Esophagus squamous epithelium (tissue), 5 donors: ENCODE measurements at regions not wholly inside any gene's neighbourhood (a gene's known extent, or its start where the extent isn't known, plus 50 kb on each side); places are given as distances from the start of the nearest gene placed in this dataset.

ENCODE experiments used
- DNase-seq: peaks from one replicate; lab custom pipeline; 2025; lab: John Stamatoyannopoulos, UW
- H3K27ac ChIP-seq, 4 donors: fragments of 200-600 bp; sonication (generic); one replicate each; pipeline ENCODE4 v1.5.1; 2016 to 2019; ENCODE audit warnings: mild to moderate bottlenecking in 1 of 4
- H3K27me3 ChIP-seq, 4 donors: fragments of 200-600 bp; sonication (generic); 1 replicate in 3 of 4; 2 replicates in 1 of 4; pipeline versions ENCODE4 v1.5.1 to v1.6.0; 2017 to 2021; ENCODE audit warnings: antibody characterized with exemption in 1 of 4
- H3K36me3 ChIP-seq, 3 donors: fragments of 200-600 bp; sonication (generic); one replicate each; pipeline ENCODE4 v1.5.1; 2016 to 2019
- H3K4me1 ChIP-seq, 3 donors: fragments of 200-600 bp; sonication (generic); one replicate each; pipeline ENCODE4 v1.5.1; 2017 to 2019
- H3K4me3 ChIP-seq, 4 donors: fragments of 200-600 bp; sonication (generic); 1 replicate in 3 of 4; 2 replicates in 1 of 4; pipeline ENCODE4 v1.5.1; 2016 to 2019; ENCODE audit warnings: mild to moderate bottlenecking in 2 of 4, moderate library complexity in 1 of 4
- H3K9me3 ChIP-seq, 3 donors: fragments of 200-600 bp; sonication (generic); one replicate each; pipeline ENCODE4 v1.5.1; 2016 to 2019
- POLR2A ChIP-seq, 4 donors: fragments of 450-650 bp; IDR thresholded peaks; one replicate each; pipeline ENCODE4 v1.6.1; 2017; ENCODE audit warnings: antibody characterized with exemption in 4 of 4, mild to moderate bottlenecking in 4 of 4, moderate library complexity in 3 of 4
- WGBS, 2 donors: methylation state at CpG; one replicate each; pipeline ENCODE4 v1.1.5; 2018; 5-methylcytosine and 5-hydroxymethylcytosine counted together
- intact Hi-C: fragments of 100-400 bp; cut with DNase I; formaldehyde crosslinking; loops from one replicate; pipeline ENCODE4 v1.15.0; 2022
- TF ChIP-seq, protein P1 (sequence below), 6 experiments: fragments of 450-650 bp in 4 of 6; fragments of 200-600 bp in 2 of 6; sonication (generic) in 2 of 6; IDR thresholded peaks; one replicate each; pipeline ENCODE4 v1.5.1; 2016 to 2019; ENCODE audit warnings: antibody characterized with exemption in 6 of 6, mild to moderate bottlenecking in 4 of 6, moderate library complexity in 4 of 6
- donor health status: DM: yes; HTN: yes; CAD: no.

DNA sequence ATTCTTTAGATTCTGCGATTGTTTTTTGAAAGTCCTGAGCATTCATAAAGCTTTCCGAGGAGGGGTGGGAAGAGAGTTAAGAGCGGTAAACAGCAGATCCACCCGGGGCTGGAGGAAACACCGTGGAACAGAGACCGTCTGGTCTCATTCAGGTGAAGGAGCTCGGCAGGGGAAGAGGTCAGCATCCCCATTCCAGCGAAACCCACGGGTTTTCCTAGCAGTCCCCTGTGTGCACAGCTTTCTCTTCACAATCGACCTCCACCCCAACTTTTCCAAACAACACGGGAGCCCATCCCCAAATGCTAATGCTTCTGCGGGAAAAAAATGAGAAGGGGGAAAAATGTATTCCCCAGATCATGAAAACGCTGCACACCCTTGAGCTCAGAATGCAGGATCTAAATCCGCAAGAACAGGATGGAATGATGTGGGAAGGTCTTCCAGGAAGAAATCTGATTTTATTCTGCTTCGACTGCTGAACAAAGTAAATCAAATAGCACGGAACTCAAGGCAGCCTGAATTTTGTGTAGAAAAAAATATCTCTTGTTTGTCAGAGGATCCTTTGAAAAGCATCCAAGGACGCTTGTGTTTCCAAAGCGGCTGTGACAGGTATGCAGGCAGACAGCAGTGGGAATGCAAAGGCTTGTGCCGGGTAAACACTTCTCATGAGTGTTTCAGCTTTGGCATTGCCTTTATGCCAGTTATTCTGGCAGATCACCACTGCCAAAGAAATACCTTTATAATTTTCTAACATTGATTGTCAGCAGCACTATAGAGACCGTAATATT is 128.8 kb downstream of the NDUFA12 start:
- H3K36me3 ChIP-seq: no peaks in the 10 kb centered on the region
- intact Hi-C loops: loop anchor here (10.0 kb wide), 1 partner anchor 330 kb away; no protein-coding TSS in a partner anchor
- 10 to 25% methylated on average over 16 of the region's 20 CpGs for WGBS, 2 donors
- H3K9me3 ChIP-seq: no peaks in the 10 kb centered on the region
- no peak for TF ChIP-seq POLR2A (IDR thresholded peaks at IDR 0.05)
- TF ChIP-seq, protein P1, sequence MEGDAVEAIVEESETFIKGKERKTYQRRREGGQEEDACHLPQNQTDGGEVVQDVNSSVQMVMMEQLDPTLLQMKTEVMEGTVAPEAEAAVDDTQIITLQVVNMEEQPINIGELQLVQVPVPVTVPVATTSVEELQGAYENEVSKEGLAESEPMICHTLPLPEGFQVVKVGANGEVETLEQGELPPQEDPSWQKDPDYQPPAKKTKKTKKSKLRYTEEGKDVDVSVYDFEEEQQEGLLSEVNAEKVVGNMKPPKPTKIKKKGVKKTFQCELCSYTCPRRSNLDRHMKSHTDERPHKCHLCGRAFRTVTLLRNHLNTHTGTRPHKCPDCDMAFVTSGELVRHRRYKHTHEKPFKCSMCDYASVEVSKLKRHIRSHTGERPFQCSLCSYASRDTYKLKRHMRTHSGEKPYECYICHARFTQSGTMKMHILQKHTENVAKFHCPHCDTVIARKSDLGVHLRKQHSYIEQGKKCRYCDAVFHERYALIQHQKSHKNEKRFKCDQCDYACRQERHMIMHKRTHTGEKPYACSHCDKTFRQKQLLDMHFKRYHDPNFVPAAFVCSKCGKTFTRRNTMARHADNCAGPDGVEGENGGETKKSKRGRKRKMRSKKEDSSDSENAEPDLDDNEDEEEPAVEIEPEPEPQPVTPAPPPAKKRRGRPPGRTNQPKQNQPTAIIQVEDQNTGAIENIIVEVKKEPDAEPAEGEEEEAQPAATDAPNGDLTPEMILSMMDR (IDR thresholded peaks at IDR 0.05): no peak
- DNase-seq: no peak
- peaks cover 3 to 70% (median 12%) of the 10 kb centered on the region in 4 donors for H3K27me3 ChIP-seq
- peak overlapping the region in 2 of 4 donors; percentile 58 to 76 for H3K4me3 ChIP-seq
- H3K27ac ChIP-seq: no peak overlapping the region
- H3K4me1 ChIP-seq: peaks cover 10 to 39% (median 18%) of the 10 kb centered on the region in 3 donors

DNA sequence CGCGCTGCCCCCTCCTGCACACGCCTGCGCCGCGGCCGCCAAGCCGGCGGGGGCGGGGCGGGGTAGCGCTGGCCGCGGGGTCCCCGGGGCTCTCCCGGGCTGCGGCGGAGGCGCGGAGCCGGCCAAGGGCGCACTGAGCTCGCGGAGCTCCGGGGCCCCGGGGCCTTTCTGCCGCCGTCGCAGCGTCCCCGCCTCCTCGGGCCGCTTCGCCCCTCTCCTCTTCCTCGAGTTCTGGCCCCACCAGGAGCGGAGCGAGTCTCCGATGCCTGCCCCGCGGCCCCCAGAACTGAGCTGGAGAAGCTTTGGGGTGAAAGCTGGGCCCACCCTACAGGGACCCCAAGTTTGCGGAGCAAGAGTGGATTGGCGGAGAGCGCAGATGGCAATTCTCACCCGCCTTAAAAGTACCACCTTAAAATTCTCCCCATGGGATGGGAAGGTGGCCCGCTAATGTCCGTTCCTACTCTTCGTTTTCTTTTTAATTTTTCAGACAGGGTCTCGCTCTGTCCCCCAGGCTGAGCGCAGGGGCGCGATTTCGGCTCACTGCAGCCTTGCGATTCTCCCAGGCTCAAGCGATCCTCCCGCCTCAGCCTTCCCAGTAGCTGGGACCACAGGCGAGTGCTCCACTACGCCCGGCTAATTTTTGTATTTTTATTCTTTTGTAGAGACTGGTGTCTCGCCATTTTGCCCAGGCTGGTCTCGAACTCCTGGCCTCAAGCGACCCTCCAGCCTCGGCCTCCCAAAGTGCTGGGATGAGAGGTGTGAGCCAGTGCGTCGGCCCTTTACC is 129.6 kb downstream of the NDUFA12 start:
- DNase-seq: no peak
- no peak for TF ChIP-seq POLR2A (IDR thresholded peaks at IDR 0.05)
- TF ChIP-seq, protein P1 (IDR thresholded peaks at IDR 0.05): no peak
- peak overlapping the region in 1 of 4 donors; percentile 47 for H3K27ac ChIP-seq
- peaks cover 3 to 76% (median 12%) of the 10 kb centered on the region in 4 donors for H3K27me3 ChIP-seq
- peak overlapping the region; percentile 35 to 76 (median 50) for H3K4me3 ChIP-seq
- peaks cover 10 to 39% (median 18%) of the 10 kb centered on the region in 3 donors for H3K4me1 ChIP-seq
- 17 to 19% methylated on average over 23 to 24 of the region's 64 CpGs for WGBS, 2 donors
- no peaks in the 10 kb centered on the region for H3K36me3 ChIP-seq
- H3K9me3 ChIP-seq: no peaks in the 10 kb centered on the region
- intact Hi-C loops: loop anchor here (10.0 kb wide), 1 partner anchor 329 kb away; no protein-coding TSS in a partner anchor

DNA sequence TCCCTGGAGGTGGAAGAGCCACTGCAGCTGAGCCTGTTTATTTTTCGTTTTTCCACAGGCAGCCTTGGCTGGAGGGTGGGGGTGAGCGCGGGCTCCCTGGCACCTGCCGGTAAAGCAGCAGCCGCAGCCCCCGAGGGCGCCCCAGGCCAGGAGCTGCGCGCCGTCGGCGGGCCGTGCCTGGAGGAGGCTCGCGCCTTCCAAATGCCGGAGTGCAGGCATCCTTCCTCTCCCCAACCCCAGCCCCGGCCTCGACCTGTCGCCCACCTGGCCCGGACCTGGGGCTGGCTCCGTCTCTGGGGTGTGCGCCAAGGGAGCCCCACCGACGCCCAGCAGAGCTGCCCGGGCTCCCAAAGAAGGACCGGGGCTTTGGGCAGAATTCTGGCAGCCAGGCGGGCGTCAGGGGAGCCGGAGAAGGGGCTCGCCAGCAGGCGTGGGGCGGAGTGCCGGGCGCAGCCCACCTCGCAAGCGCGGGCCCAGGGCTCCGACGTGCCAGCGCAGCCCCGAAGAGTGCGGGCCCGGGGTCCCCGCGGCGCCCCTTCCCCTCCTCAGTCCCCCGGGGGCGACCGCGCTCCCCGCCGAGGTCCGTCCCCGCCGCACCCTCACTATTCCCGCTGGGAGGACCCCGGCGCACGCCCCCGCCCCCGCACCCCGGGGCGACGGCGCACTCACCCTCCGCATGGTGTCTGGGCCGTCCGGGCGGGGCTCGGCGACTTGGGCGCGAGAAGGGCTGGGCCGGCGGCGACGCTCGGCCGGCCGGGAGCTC is 130.3 kb downstream of the NDUFA12 start:
- WGBS, 2 donors: no CpG with 5 or more reads among the region's 80 CpGs
- intact Hi-C loops: loop anchor here (10.0 kb wide), 1 partner anchor 328 kb away; no protein-coding TSS in a partner anchor
- TF ChIP-seq, protein P1 (IDR thresholded peaks at IDR 0.05): no peak
- TF ChIP-seq POLR2A (IDR thresholded peaks at IDR 0.05): no peak
- Histone ChIP-seq H3K27me3 (peaks cover 3 to 73% (median 12%) of the 10 kb centered on the region in 4 donors), H3K36me3 (no peaks in the 10 kb centered on the region), H3K4me1 (peaks cover 10 to 39% (median 18%) of the 10 kb centered on the region in 3 donors), H3K9me3 (no peaks in the 10 kb centered on the region), H3K4me3 (peak overlapping the region; percentile 35 to 76 (median 50)), H3K27ac (peak overlapping the region in 3 of 4 donors; percentile 17 to 47 (median 33))
- DNase-seq: no peak

DNA sequence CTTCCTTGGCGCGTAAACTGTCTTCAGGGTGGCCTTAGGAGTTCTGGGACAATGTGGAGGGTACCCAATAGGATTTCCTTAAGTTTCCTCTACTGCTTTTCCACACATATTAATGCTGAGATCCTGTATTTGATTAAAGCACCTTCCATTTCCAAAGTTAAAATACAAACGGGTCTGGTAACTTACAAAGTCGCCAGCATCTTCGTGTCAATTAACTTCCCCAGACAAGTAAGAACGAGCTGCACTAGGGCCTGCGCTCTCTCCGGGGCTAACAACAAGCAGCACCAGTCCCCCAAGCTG is 130.9 kb downstream of the NDUFA12 start:
- no peaks in the 10 kb centered on the region for H3K9me3 ChIP-seq
- DNase-seq: no peak
- peaks cover 3 to 71% (median 12%) of the 10 kb centered on the region in 4 donors for H3K27me3 ChIP-seq
- H3K4me1 ChIP-seq: peaks cover 10 to 39% (median 18%) of the 10 kb centered on the region in 3 donors
- peak overlapping the region in 3 of 4 donors; percentile 17 to 47 (median 33) for H3K27ac ChIP-seq
- intact Hi-C loops: loop anchor here (10.0 kb wide), 1 partner anchor 328 kb away; no protein-coding TSS in a partner anchor
- H3K36me3 ChIP-seq: no peaks in the 10 kb centered on the region
- TF ChIP-seq POLR2A (IDR thresholded peaks at IDR 0.05): no peak
- TF ChIP-seq, protein P1 (IDR thresholded peaks at IDR 0.05): no peak
- H3K4me3 ChIP-seq: peak overlapping the region; percentile 35 to 76 (median 50)
- WGBS, 2 donors: 25 to 42% methylated on average over 6 to 8 of the region's 8 CpGs
